ENCODE measurements at regions not wholly inside any gene's neighbourhood (a gene's known extent, or its start where the extent isn't known, plus 50 kb on each side); places are given as distances from the start of the nearest gene placed in this dataset.
"Not testable (repeated sequence)": the region's sequence is repeated elsewhere in the genome, so short reads cannot be mapped to it uniquely, and the experiment has no call there.

DNA sequence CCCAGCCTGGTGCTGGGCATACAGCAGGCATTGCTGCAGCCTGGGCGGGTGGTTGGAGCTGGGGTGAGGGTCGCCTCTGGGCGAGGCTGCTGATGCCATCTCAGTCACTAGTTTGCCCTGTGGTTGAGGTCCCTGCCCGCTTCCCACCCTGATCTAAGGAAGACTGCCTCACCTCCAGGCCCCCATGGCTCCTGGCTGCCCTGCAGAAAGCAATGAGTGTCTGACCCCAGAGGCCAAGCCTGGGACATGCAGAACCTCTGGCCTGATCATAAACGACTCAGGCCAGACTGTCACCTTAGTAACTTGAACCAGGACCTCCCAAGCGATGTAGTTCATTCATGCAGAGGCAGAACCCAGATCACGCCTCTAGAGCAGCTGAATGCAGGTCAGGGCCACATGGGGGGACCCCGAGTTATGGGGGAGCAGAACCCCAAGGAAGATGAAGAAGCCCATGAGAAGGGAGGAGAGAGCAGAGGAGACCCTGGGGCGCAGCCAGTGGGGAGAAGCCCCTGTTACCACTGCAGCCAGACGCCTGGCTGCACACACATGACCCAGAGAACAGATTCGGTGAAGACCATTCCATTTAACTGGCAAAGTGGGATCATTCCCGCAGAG is 213.9 kb downstream of the TBC1D2B start:
- Mint-ChIP-seq H3K27ac (no peak overlapping the region), H3K27me3 (no peaks in the 10 kb centered on the region), H3K4me3 (no peak overlapping the region), H3K9me3 (no peaks in the 10 kb centered on the region), H3K4me1 (no peaks in the 10 kb centered on the region), H3K36me3 (ENCODE audit: low read depth) (no peaks in the 10 kb centered on the region)
- CTCF ChIA-PET, result no interaction called here
- POLR2A ChIA-PET, result no interaction called here
- no peak for DNase-seq

GRCh38 chr15:77862651-77863104 is 214.8 kb downstream of the TBC1D2B start:
- DNase-seq, result no peak
- ChIA-PET CTCF (no interaction called here), POLR2A (no interaction called here)
- Mint-ChIP-seq H3K36me3 (ENCODE audit: low read depth) (no peaks in the 10 kb centered on the region), H3K27me3 (no peaks in the 10 kb centered on the region), H3K4me1 (no peaks in the 10 kb centered on the region), H3K4me3 (no peak overlapping the region), H3K9me3 (no peaks in the 10 kb centered on the region), H3K27ac (no peak overlapping the region)

GRCh38 chr15:77861997-77862635 is 215.4 kb downstream of the TBC1D2B start:
- H3K9me3 Mint-ChIP-seq; H3K36me3 Mint-ChIP-seq (ENCODE audit: low read depth); H3K4me1 Mint-ChIP-seq; DNase-seq; H3K27ac Mint-ChIP-seq; H3K27me3 Mint-ChIP-seq; CTCF ChIA-PET; POLR2A ChIA-PET; H3K4me3 Mint-ChIP-seq: not testable (repeated sequence)

DNA sequence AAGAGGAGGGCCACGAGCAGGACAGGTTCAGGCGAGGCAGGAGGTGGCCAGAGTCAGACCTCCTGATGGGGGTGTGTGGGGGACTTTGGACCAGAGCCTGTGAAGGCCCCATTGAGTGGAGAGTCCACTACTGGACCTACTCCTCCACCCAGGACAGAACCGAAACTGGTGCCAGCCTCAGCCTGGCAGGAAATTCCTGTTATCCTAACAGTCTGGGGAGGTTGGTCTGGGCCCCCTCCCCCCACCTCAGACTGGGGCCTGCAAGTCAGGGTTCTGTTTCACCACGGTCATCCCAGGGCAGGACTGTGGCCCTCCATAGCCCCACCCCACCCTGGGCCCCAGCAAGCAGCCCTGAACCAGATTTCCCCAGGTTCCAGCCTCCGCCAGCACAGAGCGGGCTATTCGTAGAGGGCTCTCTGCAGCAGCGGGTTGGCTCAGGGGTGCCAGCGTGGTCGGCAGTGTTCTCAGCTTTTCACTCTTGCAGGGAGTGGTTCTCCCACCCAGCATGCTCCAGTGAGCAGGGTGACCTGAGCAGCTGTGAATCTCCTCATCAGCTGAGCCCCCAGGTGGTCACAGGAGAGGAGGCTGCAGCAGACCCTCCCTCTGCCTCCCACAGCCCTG is 217.3 kb downstream of the TBC1D2B start:
- no peaks in the 10 kb centered on the region for H3K9me3 Mint-ChIP-seq
- H3K27ac Mint-ChIP-seq, result no peak overlapping the region
- no peaks in the 10 kb centered on the region for H3K4me1 Mint-ChIP-seq
- H3K4me3 Mint-ChIP-seq, result no peak overlapping the region
- H3K27me3 Mint-ChIP-seq, result peaks cover 2% of the 10 kb centered on the region
- ChIA-PET POLR2A (no interaction called here), CTCF (no interaction called here)
- no peaks in the 10 kb centered on the region for H3K36me3 Mint-ChIP-seq (ENCODE audit: low read depth)
- no peak for DNase-seq

DNA sequence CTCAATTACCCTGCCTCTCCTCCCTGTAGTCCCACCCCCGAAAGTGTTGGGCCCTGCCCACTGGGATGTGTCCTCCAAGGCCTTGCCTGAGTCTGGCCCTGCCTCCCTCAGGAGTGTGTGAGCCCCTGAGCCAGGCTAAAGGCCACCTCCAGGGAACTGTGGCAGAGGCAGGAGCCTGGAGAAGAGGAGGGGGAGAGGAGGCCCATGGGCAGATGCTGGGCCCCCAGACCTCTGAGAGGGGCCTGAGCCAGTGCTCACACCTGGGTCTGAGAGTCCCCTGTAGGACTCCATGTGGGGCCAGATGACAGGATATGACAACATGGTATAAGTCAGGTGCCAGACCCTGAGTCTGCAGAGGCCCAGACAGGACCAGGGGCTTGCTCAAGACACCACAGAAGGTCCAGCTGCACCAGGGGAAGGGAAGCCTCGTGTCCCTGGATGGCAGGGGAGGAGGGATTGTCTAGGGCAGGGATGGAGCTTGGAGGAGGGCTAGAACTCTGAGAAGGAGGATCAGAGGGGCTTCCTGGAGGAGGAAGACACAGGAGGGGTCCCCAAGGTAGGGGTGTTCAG is 217.9 kb downstream of the TBC1D2B start:
- Mint-ChIP-seq H3K27me3 (peaks cover 2% of the 10 kb centered on the region), H3K9me3 (no peaks in the 10 kb centered on the region), H3K4me3 (no peak overlapping the region), H3K4me1 (no peaks in the 10 kb centered on the region), H3K27ac (no peak overlapping the region), H3K36me3 (ENCODE audit: low read depth) (no peaks in the 10 kb centered on the region)
- POLR2A ChIA-PET, result no interaction called here
- DNase-seq, result no peak
- CTCF ChIA-PET, result no interaction called here

DNA sequence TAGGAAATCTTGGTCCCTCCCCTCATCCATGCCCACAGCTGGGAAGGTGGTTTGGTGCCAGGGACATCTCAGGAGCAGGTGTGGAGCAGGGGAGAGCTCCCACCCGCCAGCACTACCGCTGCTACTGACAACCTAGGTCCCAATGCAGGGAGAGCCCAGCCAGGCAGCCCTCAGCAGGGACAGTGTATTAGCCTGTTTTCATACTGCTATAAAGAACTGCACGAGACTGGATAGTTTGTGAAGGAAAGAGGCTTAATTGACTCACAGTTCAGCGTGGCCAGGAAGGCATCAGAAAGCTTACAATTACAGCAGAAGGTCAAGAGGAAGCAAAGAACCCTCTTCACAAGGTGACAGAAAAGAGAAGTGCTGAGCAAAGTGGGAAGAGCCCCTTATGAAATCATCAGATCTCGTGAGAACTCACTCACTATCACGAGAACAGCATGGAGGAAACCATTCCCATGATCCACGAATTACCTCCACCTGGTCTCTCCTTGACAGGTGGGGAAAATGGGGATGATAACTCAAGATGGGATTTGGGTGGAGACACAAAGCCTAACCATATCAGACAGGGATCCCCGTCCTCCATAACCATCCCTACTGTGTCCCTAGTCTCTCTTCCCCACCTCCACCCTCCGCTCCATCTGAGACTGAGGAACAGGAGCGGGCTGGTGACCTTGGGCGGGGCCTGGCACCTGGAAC is 218.6 kb downstream of the TBC1D2B start:
- Mint-ChIP-seq H3K4me1 (no peaks in the 10 kb centered on the region), H3K4me3 (no peak overlapping the region), H3K27ac (no peak overlapping the region), H3K27me3 (peaks cover 2% of the 10 kb centered on the region), H3K9me3 (no peaks in the 10 kb centered on the region), H3K36me3 (ENCODE audit: low read depth) (no peaks in the 10 kb centered on the region)
- ChIA-PET POLR2A (no interaction called here), CTCF (no interaction called here)
- no peak for DNase-seq

GRCh38 chr15:77857419-77857818 is 220.1 kb downstream of the TBC1D2B start:
- no peak for DNase-seq
- ChIA-PET POLR2A (no interaction called here), CTCF (no interaction called here)
- Mint-ChIP-seq H3K4me1 (no peaks in the 10 kb centered on the region), H3K4me3 (no peak overlapping the region), H3K27me3 (peaks cover 7% of the 10 kb centered on the region), H3K27ac (no peak overlapping the region), H3K36me3 (ENCODE audit: low read depth) (no peaks in the 10 kb centered on the region), H3K9me3 (no peaks in the 10 kb centered on the region)

DNA sequence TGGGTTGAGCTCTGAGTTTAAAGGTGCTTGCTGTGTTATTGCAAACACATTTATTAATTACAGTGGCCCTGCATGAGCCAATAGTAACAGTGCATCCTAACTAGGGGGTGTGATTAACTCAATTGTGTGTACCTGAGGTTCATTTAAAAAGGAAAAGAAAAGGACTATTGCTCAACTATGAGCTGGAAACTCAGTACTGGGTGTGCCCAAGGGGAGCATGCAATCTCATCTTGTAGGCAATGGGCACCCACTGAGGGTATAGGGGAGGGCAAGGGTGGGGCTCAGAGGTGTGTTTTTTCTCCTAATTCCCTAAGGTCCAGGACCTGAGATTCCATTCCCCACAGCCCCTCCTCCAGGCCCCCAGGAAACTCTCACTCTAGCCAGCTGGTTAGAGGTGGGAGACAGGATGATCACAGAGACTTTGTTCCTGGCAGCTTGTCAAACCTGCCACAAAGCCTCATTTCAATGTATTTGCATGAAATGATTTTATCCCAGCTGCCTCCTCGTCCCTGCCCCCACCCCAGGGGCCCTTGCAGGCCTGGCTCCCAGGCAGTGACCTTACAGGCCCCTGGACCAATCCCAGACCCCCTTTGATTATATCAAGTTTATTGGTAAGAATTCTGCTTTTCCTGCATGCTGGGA is 220.7 kb downstream of the TBC1D2B start:
- CTCF ChIA-PET, result interaction anchor here (0.7 kb wide), 1 partner anchor 378 kb away, joined by 5 read pairs; no protein-coding TSS in a partner anchor

GRCh38 chr15:77855871-77856270 is 221.6 kb downstream of the TBC1D2B start:
- Mint-ChIP-seq H3K27ac (no peak overlapping the region), H3K27me3 (peaks cover 10% of the 10 kb centered on the region), H3K9me3 (no peaks in the 10 kb centered on the region), H3K4me3 (no peak overlapping the region), H3K36me3 (ENCODE audit: low read depth) (no peaks in the 10 kb centered on the region), H3K4me1 (no peaks in the 10 kb centered on the region)
- POLR2A ChIA-PET, result no interaction called here
- DNase-seq, result no peak
- CTCF ChIA-PET, result interaction anchor here (0.6 kb wide), 1 partner anchor 1390 kb away, joined by 4 read pairs; no protein-coding TSS in a partner anchor

More for the DNA sequence above, 220.7 kb downstream of the TBC1D2B start:
- POLR2A ChIA-PET, result no interaction called here
- H3K4me1 Mint-ChIP-seq, result no peaks in the 10 kb centered on the region
- H3K9me3 Mint-ChIP-seq, result no peaks in the 10 kb centered on the region
- DNase-seq, result no peak
- H3K27ac Mint-ChIP-seq, result no peak overlapping the region
- no peak overlapping the region for H3K4me3 Mint-ChIP-seq
- H3K27me3 Mint-ChIP-seq, result peaks cover 7% of the 10 kb centered on the region
- no peaks in the 10 kb centered on the region for H3K36me3 Mint-ChIP-seq (ENCODE audit: low read depth)

DNA sequence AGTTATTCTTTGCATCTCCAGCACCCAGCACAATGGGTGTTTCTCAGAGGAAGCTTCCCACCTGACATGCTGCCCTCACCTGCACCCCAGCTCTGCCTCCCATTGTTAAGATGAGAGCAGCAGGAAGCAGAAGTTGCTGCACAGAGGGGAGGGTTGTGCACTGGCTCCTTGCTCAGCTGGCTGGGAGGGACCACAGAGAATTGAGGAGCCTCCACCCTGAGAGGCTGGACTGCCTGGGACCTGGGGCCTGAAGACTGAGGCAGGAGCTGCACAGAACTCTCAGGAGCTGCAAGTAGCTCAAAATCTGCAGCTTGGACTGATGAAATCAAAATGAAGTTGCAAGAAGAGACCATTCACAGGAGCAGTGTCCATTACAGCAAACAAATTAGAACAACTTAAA is 222.3 kb upstream of the LINGO1 start:
- Mint-ChIP-seq H3K36me3 (ENCODE audit: low read depth) (no peaks in the 10 kb centered on the region), H3K27me3 (peaks cover 11% of the 10 kb centered on the region), H3K27ac (no peak overlapping the region), H3K4me3 (no peak overlapping the region), H3K4me1 (no peaks in the 10 kb centered on the region), H3K9me3 (peaks cover under 1% of the 10 kb centered on the region)
- no peak for DNase-seq
- POLR2A ChIA-PET, result interaction anchor here (0.6 kb wide), 1 partner anchor 14 kb away, joined by 4 read pairs; no protein-coding TSS in a partner anchor
- CTCF ChIA-PET, result no interaction called here

GRCh38 chr15:77853910-77854309 is 221.2 kb upstream of the LINGO1 start:
- Mint-ChIP-seq H3K4me3 (no peak overlapping the region), H3K4me1 (no peaks in the 10 kb centered on the region), H3K27me3 (peaks cover 15% of the 10 kb centered on the region), H3K36me3 (ENCODE audit: low read depth) (no peaks in the 10 kb centered on the region), H3K9me3 (peaks cover 2% of the 10 kb centered on the region), H3K27ac (no peak overlapping the region)
- POLR2A ChIA-PET, result no interaction called here
- CTCF ChIA-PET, result no interaction called here
- no peak for DNase-seq

DNA sequence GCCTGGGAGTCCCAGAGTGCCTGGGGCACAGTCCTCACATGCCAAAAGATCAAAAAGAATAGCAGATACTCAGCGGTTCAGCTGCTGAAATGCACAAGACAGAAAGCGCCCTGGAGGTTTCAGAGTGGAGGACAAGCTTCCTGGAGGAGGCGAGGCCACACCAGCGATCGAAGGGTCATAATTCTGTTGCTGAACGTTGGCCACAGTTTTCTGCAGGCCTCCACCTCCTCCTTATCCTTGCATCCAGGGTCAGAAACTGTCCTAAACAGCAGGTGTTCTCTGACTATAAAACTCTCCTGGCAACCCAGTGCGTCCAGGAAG is 220.3 kb upstream of the LINGO1 start:
- ChIA-PET CTCF (no interaction called here), POLR2A (no interaction called here)
- Mint-ChIP-seq H3K27me3 (peaks cover 19% of the 10 kb centered on the region), H3K27ac (no peak overlapping the region), H3K9me3 (peaks cover 2% of the 10 kb centered on the region), H3K36me3 (ENCODE audit: low read depth) (no peaks in the 10 kb centered on the region), H3K4me3 (no peak overlapping the region), H3K4me1 (no peaks in the 10 kb centered on the region)
- DNase-seq, result no peak

Data from activated CD4-positive, alpha-beta T cell treated with anti-CD3 and anti-CD28 coated beads, Interleukin-2, amount 10 ng/mL, durations not matched to agents 7 days and 5 days (primary cell).